ENCODE measurements at regions not wholly inside any gene's neighbourhood (a gene's known extent, or its start where the extent isn't known, plus 50 kb on each side); places are given as distances from the start of the nearest gene placed in this dataset.

- DNase-seq: no peak
Observed at GRCh38 chrX:45353456-45353855, 152.8 kb upstream of the DIPK2B start.

GRCh38 chrX:45352611-45353010 lies 151.9 kb upstream of the DIPK2B start:
- no peak overlapping the region for H3K4me3 ChIP-seq (ENCODE audit: low read depth in 1 of 2, low read length in 2 of 2)
- H3K27ac ChIP-seq (ENCODE audit: low read length): no peak overlapping the region
- H2AFZ ChIP-seq (ENCODE audit: low read depth, low read length): no peak overlapping the region
- H3K36me3 ChIP-seq (ENCODE audit: insufficient read depth, low read length): no peaks in the 10 kb centered on the region
- H3K79me2 ChIP-seq (ENCODE audit: insufficient read depth, low read length): no peaks in the 10 kb centered on the region
- H3K9ac ChIP-seq (ENCODE audit: low read depth, low read length): no peak overlapping the region
- H3K9me3 ChIP-seq (ENCODE audit: insufficient read depth, low read length, severe bottlenecking): no peaks in the 10 kb centered on the region
- no peaks in the 10 kb centered on the region for H3K4me1 ChIP-seq (ENCODE audit: insufficient read depth, low read length)
- H4K20me1 ChIP-seq (ENCODE audit: insufficient read depth, low read length): no peaks in the 10 kb centered on the region
- H3K27me3 ChIP-seq (ENCODE audit: insufficient read depth, low read length, poor library complexity): no peaks in the 10 kb centered on the region
- no peak for DNase-seq
- ATAC-seq (ENCODE audit: insufficient read depth, low read depth): no peak
- no peak for TF ChIP-seq CTCF (IDR thresholded peaks at IDR 0.05; ENCODE audit: borderline replicate concordance, extremely low read depth, low read length, poor library complexity, severe bottlenecking)
- TF ChIP-seq EZH2 (IDR thresholded peaks at IDR 0.05; ENCODE audit: borderline replicate concordance, low read depth, low read length, severe bottlenecking): no peak
- no peak overlapping the region for H3K4me2 ChIP-seq (ENCODE audit: insufficient read depth, low read length)

More at GRCh38 chrX:45353456-45353855, 152.8 kb upstream of the DIPK2B start:
- no peak overlapping the region for H3K9ac ChIP-seq (ENCODE audit: low read depth, low read length)
- H3K4me3 ChIP-seq (ENCODE audit: low read depth in 1 of 2, low read length in 2 of 2): no peak overlapping the region
- no peaks in the 10 kb centered on the region for H4K20me1 ChIP-seq (ENCODE audit: insufficient read depth, low read length)
- H3K27me3 ChIP-seq (ENCODE audit: insufficient read depth, low read length, poor library complexity): no peaks in the 10 kb centered on the region
- H3K9me3 ChIP-seq (ENCODE audit: insufficient read depth, low read length, severe bottlenecking): no peaks in the 10 kb centered on the region
- H2AFZ ChIP-seq (ENCODE audit: low read depth, low read length): no peak overlapping the region
- no peak for ATAC-seq (ENCODE audit: insufficient read depth, low read depth)
- TF ChIP-seq EZH2 (IDR thresholded peaks at IDR 0.05; ENCODE audit: borderline replicate concordance, low read depth, low read length, severe bottlenecking) (no peak), CTCF (IDR thresholded peaks at IDR 0.05; ENCODE audit: borderline replicate concordance, extremely low read depth, low read length, poor library complexity, severe bottlenecking) (no peak)
- no peaks in the 10 kb centered on the region for H3K36me3 ChIP-seq (ENCODE audit: insufficient read depth, low read length)
- H3K4me2 ChIP-seq (ENCODE audit: insufficient read depth, low read length): no peak overlapping the region
- no peaks in the 10 kb centered on the region for H3K4me1 ChIP-seq (ENCODE audit: insufficient read depth, low read length)
- no peaks in the 10 kb centered on the region for H3K79me2 ChIP-seq (ENCODE audit: insufficient read depth, low read length)
- no peak overlapping the region for H3K27ac ChIP-seq (ENCODE audit: low read length)

- Histone ChIP-seq H3K36me3 (ENCODE audit: insufficient read depth, low read length) (no peaks in the 10 kb centered on the region), H3K9ac (ENCODE audit: low read depth, low read length) (no peak overlapping the region), H3K27me3 (ENCODE audit: insufficient read depth, low read length, poor library complexity) (no peaks in the 10 kb centered on the region), H3K27ac (ENCODE audit: low read length) (no peak overlapping the region), H4K20me1 (ENCODE audit: insufficient read depth, low read length) (no peaks in the 10 kb centered on the region), H3K4me1 (ENCODE audit: insufficient read depth, low read length) (no peaks in the 10 kb centered on the region), H3K79me2 (ENCODE audit: insufficient read depth, low read length) (no peaks in the 10 kb centered on the region), H2AFZ (ENCODE audit: low read depth, low read length) (no peak overlapping the region), H3K4me3 (ENCODE audit: low read depth in 1 of 2, low read length in 2 of 2) (no peak overlapping the region), H3K9me3 (ENCODE audit: insufficient read depth, low read length, severe bottlenecking) (no peaks in the 10 kb centered on the region), H3K4me2 (ENCODE audit: insufficient read depth, low read length) (no peak overlapping the region)
- TF ChIP-seq CTCF (IDR thresholded peaks at IDR 0.05; ENCODE audit: borderline replicate concordance, extremely low read depth, low read length, poor library complexity, severe bottlenecking) (no peak), EZH2 (IDR thresholded peaks at IDR 0.05; ENCODE audit: borderline replicate concordance, low read depth, low read length, severe bottlenecking) (no peak)
- DNase-seq: no peak
- no peak for ATAC-seq (ENCODE audit: insufficient read depth, low read depth)
Observed at GRCh38 chrX:45351478-45351877, 150.8 kb upstream of the DIPK2B start.

GRCh38 chrX:45348296-45348695 lies 147.6 kb upstream of the DIPK2B start:
- no peaks in the 10 kb centered on the region for H3K36me3 ChIP-seq (ENCODE audit: insufficient read depth, low read length)
- H3K27me3 ChIP-seq (ENCODE audit: insufficient read depth, low read length, poor library complexity): no peaks in the 10 kb centered on the region
- H3K79me2 ChIP-seq (ENCODE audit: insufficient read depth, low read length): no peaks in the 10 kb centered on the region
- H2AFZ ChIP-seq (ENCODE audit: low read depth, low read length): no peak overlapping the region
- no peak overlapping the region for H3K9ac ChIP-seq (ENCODE audit: low read depth, low read length)
- no peak overlapping the region for H3K27ac ChIP-seq (ENCODE audit: low read length)
- TF ChIP-seq EZH2 (IDR thresholded peaks at IDR 0.05; ENCODE audit: borderline replicate concordance, low read depth, low read length, severe bottlenecking) (no peak), CTCF (IDR thresholded peaks at IDR 0.05; ENCODE audit: borderline replicate concordance, extremely low read depth, low read length, poor library complexity, severe bottlenecking) (no peak)
- H3K4me1 ChIP-seq (ENCODE audit: insufficient read depth, low read length): no peaks in the 10 kb centered on the region
- ATAC-seq (ENCODE audit: insufficient read depth, low read depth) (no peak), DNase-seq (no peak)
- H3K4me2 ChIP-seq (ENCODE audit: insufficient read depth, low read length): no peak overlapping the region
- H4K20me1 ChIP-seq (ENCODE audit: insufficient read depth, low read length): no peaks in the 10 kb centered on the region
- H3K9me3 ChIP-seq (ENCODE audit: insufficient read depth, low read length, severe bottlenecking): no peaks in the 10 kb centered on the region
- H3K4me3 ChIP-seq (ENCODE audit: low read depth in 1 of 2, low read length in 2 of 2): no peak overlapping the region
